Lower leg skin (tissue), 4 donors: ENCODE measurements at regions not wholly inside any gene's neighbourhood (a gene's known extent, or its start where the extent isn't known, plus 50 kb on each side); places are given as distances from the start of the nearest gene placed in this dataset.
"Not testable (repeated sequence)": the region's sequence is repeated elsewhere in the genome, so short reads cannot be mapped to it uniquely, and the experiment has no call there.

Experiments
- DNase-seq, 2 donors: peaks; one replicate each; pipeline ENCODE4 v3.0.0-alpha.2; 2019; ENCODE audit warnings: low spot score in 2 of 2
- H3K4me3 ChIP-seq: fragments of 200-600 bp; sonication (generic); 2 replicates; pipeline ENCODE4 v1.5.1; 2017; ENCODE audit warnings: mild to moderate bottlenecking, low read depth; ENCODE audit not compliant: poor library complexity, severe bottlenecking
- POLR2A ChIP-seq, 2 donors: fragments of 450-650 bp; IDR thresholded peaks; one replicate each; pipeline ENCODE4 v1.6.1; 2016 to 2017; ENCODE audit warnings: antibody characterized with exemption in 2 of 2, mild to moderate bottlenecking in 1 of 2, moderate library complexity in 1 of 2
- WGBS, 2 donors: methylation state at CpG; one replicate each; pipeline ENCODE4 v1.1.5; 2018; 5-methylcytosine and 5-hydroxymethylcytosine counted together
- intact Hi-C: fragments of 100-400 bp; cut with DNase I; formaldehyde crosslinking; loops from one replicate; pipeline ENCODE4 v1.15.0; 2023; ENCODE audit warnings: low total_unique reads
- TF ChIP-seq, protein P1 (sequence below), 3 donors: fragments of 450-650 bp; IDR thresholded peaks; one replicate each; pipeline ENCODE4 v1.5.1; 2016; ENCODE audit warnings: antibody characterized with exemption in 3 of 3, mild to moderate bottlenecking in 3 of 3, moderate library complexity in 2 of 3

DNA sequence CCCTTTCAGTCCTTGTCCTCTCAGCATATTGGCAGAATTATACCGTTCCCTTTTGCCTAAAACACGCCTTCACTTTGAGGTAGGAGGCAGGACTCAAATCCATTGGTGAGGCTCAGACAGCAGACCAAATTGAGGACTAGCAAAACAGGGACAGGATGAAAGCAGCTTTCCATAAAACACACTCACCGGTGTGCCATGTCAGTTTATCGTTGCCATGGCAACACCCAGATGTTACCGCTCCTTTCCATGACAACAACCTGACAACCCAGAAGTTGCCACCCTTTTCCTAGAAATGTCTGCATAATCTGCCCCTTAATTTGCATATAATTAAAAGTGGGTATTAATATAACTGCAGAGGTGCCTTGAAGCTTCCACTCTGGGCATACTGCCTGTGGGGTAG, 730.4 kb downstream of the METTL4 start:
- H3K4me3 ChIP-seq = no peak overlapping the region
- DNase-seq = no peak
- TF ChIP-seq, protein P1, sequence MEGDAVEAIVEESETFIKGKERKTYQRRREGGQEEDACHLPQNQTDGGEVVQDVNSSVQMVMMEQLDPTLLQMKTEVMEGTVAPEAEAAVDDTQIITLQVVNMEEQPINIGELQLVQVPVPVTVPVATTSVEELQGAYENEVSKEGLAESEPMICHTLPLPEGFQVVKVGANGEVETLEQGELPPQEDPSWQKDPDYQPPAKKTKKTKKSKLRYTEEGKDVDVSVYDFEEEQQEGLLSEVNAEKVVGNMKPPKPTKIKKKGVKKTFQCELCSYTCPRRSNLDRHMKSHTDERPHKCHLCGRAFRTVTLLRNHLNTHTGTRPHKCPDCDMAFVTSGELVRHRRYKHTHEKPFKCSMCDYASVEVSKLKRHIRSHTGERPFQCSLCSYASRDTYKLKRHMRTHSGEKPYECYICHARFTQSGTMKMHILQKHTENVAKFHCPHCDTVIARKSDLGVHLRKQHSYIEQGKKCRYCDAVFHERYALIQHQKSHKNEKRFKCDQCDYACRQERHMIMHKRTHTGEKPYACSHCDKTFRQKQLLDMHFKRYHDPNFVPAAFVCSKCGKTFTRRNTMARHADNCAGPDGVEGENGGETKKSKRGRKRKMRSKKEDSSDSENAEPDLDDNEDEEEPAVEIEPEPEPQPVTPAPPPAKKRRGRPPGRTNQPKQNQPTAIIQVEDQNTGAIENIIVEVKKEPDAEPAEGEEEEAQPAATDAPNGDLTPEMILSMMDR (IDR thresholded peaks at IDR 0.05) = no peak
- TF ChIP-seq POLR2A (IDR thresholded peaks at IDR 0.05) = no peak
- intact Hi-C loops = no loop called here
- 78 to 86% methylated on average over 5 of the region's 5 CpGs for WGBS, 2 donors

GRCh38 chr18:1846640-1847039, 724.7 kb downstream of the METTL4 start:
- DNase-seq = no peak
- intact Hi-C loops = no loop called here
- H3K4me3 ChIP-seq = no peak overlapping the region
- TF ChIP-seq POLR2A (IDR thresholded peaks at IDR 0.05) = no peak
- TF ChIP-seq, protein P1 (IDR thresholded peaks at IDR 0.05) = no peak
- 79 to 90% methylated on average over 3 of the region's 3 CpGs for WGBS, 2 donors

DNA sequence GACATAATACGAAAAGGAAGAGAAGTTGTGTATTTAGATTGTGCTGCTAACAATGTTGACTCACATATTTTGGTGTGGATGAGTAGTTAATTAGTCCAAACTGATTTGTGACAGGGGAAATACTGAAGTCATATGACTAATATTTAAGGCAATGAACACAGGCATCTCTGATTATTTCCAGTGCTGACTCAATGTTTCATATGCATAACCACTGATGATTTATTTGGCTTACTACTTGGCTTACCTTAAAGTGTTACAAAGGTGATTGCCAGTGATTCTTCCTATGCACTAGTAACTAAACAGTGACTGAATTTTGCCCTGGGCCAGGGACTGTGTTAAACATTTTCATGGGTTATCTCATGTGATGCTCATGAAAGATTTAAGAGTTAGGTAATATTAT, 722.6 kb downstream of the METTL4 start:
- DNase-seq = no peak
- intact Hi-C loops = no loop called here
- WGBS, 2 donors = 76 to 88% methylated on average over 1 of the region's 1 CpG
- H3K4me3 ChIP-seq = no peak overlapping the region
- TF ChIP-seq, protein P1 (IDR thresholded peaks at IDR 0.05) = no peak
- TF ChIP-seq POLR2A (IDR thresholded peaks at IDR 0.05) = no peak

DNA sequence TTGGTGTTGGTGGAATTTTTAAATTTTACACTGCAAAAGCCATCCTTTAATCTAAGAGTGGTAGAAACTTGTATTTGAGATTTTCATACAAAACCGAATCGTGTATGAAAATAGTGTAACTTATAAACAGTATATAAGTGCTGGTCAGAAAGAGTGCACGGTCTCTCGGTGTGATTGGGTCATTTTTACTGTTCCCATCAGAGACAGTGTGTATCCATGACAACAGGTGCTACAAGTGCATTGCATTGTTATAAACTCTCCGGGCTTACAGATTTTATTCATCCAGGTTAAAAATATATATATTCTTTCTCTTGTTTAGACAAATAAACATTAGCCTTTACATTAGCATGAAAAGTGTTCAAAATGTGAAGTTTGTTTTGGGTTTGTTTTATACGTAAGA, 721.9 kb downstream of the METTL4 start:
- 89 to 91% methylated on average over 6 of the region's 6 CpGs for WGBS, 2 donors
- no peak overlapping the region for H3K4me3 ChIP-seq
- intact Hi-C loops = no loop called here
- TF ChIP-seq, protein P1 (IDR thresholded peaks at IDR 0.05) = no peak
- no peak for TF ChIP-seq POLR2A (IDR thresholded peaks at IDR 0.05)
- no peak for DNase-seq

- DNase-seq, H3K4me3 ChIP-seq, intact Hi-C loops: not testable (repeated sequence)
- 68% methylated on average over 2 of the region's 2 CpGs for WGBS, 2 donors
Observed at GRCh38 chr18:1857281-1857680, 714.0 kb downstream of the METTL4 start.

GRCh38 chr18:1861473-1861872, 709.8 kb downstream of the METTL4 start:
- no peak for DNase-seq
- no peak overlapping the region for H3K4me3 ChIP-seq
- WGBS, 2 donors = 87 to 94% methylated on average over 2 of the region's 2 CpGs
- intact Hi-C loops = no loop called here
- no peak for TF ChIP-seq POLR2A (IDR thresholded peaks at IDR 0.05)
- TF ChIP-seq, protein P1 (IDR thresholded peaks at IDR 0.05) = no peak
